ENCODE measurements at regions not wholly inside any gene's neighbourhood (a gene's known extent, or its start where the extent isn't known, plus 50 kb on each side); places are given as distances from the start of the nearest gene placed in this dataset.

DNA sequence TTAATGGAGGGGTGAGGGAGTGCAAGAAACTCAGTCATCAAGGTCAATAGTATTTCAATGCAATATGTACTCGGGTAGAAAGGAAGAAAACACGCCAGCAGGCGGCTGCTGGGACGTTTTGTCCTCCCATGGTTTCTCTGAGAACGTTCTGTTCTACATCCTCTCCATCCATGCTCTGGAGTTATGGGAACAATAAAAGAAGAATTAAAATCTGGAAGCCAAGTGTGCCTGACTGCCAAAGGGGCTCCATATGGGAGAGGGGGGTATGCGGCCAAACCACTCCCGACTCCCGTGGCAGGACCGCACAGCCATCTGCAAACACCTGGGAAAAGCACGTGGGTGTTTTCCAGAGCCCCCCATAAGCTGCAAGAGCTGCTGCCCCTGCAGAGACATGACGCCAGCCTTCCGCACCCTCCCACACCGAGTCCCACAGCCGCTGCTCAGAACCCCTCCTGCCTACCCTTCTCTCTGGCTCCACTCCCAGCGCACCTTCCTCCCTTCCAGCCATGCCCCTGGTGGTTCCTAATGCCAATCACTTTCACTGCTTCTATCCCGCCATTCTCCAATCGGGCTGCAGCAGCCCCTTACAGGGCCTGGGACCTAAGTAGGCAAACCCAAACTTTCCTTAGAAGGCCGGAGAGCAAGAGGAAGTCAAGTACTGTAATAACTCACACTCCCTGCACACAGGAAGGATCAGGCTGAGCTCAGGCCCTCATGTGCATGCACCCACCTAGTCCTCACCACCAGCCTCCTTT lies 241.6 kb downstream of the SYK start:
- no peak for DNase-seq

GRCh38 chr9:91043811-91044175 lies 242.2 kb downstream of the SYK start:
- DNase-seq, result no peak

DNA sequence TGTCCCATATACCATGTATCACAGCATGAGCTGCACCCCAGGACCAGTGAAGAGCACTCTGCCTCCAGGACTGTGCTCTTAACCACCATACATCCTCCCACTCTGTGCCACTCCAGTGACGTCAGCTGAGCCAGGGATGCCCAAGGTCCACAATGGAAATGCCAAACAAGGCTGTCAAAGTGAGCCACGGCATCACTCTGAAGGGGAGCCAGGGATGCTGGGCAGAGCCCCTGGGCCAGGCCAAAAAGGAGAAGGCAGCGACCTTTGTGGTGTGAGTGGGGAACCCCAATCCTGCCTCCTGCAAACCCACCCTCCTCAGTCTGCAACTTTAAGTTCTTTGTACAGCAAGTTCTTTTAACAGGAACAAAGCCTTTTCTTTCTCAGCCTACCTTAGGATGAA lies 242.7 kb downstream of the SYK start:
- DNase-seq, result no peak

GRCh38 chr9:91045041-91045440 lies 243.4 kb downstream of the SYK start:
- no peak for DNase-seq

DNA sequence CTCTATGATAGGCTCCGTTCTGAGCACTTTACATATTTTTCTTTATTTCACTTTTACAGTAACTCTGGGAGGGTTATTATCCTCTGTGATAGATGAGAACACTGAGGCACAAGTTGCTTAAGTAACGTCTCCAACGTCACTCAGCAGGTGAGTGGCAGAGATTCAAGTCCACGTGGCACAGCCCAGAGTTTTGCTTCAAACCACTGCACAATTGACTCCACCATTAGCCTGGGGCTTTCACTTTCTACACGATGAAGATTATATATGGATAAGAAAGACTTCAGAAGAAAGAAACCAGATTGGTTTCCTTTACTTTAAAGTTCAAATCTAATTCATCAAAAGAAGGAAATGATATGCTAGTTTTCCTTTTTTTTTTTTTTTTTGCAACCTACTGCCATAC lies 245.9 kb downstream of the SYK start:
- DNase-seq, result no peak

DNA sequence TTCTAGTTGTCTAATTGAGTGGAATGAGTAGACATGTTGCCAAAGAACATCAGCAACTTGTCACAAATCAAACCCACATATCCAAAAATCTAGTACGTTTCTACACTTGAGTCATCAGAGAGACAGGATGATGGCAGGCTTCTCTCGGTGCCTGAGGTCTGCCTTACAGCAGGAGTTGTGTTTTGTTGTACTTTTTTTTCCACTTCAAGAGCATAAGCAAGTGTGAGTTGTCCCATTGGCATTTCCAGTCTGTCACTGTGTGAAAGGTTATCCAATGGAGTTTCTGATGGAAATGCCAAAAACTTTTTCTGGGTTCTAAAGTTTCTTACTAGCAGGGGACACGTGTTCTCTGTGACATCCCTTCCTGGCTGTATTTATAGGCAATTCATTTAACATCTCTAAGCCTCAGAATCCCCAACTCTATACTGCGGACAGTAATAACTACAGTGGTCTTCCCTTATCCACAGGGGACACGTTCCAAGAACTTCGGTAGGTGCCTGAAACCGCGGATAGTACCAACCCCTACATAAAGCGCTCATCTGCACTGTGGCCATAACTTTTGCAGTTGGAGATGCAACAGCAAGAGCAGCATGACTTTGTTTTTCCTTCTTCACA lies 246.5 kb downstream of the SYK start:
- no peak for DNase-seq

DNA sequence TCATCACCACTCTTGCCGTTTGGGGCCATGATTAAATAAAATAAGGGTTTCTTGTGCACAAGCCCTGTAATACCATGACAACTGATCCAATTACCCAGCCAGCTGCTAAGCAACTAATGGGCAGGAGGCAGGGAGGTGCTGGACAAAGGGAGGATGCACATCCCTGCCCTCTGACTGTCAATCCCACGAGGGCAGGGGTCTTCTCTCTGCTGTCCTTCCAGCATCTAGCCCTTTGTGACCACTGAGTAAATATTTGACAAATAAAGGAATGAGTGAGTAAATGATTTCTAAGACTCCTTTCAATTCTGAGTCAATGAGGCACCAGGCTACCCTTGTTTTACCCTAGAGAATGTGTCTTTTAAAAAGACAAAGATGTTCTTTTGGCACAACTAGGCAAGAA lies 247.1 kb downstream of the SYK start:
- no peak for DNase-seq

- no peak for DNase-seq
These were observed 252.2 kb downstream of the SYK start for GRCh38 chr9:91053824-91054223.

DNA sequence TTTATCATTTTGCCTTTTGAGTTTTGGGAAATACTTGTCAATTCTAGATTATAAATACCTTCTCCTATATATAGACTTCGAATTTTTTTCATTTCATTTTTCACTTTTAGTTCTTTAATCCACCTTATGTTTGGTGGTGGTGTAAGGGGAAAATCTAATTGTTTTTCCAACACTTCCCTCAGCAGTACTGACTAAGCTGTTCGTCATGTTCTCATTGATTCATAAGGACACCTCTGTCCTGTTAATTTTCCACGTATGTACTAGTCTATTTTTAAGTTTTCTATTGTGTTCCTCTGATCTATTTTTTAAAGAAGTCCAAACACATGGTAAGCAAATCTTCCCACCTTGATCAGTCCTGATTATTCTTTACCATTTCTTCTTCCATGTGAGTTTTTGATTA lies 254.2 kb downstream of the SYK start:
- no peak for DNase-seq

DNA sequence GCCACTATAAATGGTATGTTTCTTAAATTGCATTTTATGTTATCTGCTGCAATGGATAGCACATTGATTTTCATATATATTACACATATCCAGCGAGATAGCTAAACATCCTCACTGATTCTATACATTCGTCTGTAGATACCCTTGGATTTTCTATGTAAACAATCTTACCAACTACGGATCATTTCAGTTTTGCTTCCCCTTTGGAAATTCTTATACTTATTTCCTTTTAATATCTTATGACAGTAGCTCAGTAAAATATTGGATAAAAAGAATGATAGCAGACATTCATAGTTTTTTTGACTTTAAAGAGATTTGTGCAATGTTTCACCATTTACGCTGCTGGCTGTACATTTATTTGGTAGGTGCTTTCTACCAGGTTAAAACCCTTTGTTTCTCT lies 254.9 kb downstream of the SYK start:
- DNase-seq, result no peak

- no peak for DNase-seq
These were observed 255.3 kb downstream of the SYK start for GRCh38 chr9:91056917-91057316.

GRCh38 chr9:91059713-91060112 lies 258.1 kb downstream of the SYK start:
- DNase-seq, result no peak

GRCh38 chr9:91060520-91061343 lies 259.1 kb downstream of the SYK start:
- no peak for DNase-seq

DNA sequence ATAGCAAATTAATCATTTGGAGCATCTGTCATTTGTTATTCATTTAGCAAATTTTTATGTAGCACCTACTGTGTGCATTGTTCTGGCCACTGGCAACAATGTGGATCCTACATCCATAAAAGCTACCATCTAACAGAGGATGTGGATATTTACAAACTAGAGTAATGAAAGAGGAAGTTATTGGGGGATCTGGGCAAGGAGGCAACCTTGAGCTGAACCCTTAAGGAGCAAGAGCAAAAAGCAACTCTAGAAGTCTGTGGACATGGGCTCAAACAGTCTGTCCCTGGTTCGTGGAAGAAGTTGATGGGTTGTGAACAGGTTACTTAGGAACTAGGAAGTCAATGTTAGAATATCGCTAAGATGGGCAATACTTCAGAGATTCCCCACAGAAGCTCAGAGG lies 259.9 kb downstream of the SYK start:
- DNase-seq, result no peak

GRCh38 chr9:91062281-91062680 lies 260.7 kb downstream of the SYK start:
- no peak for DNase-seq

GRCh38 chr9:91063471-91063870 lies 261.9 kb downstream of the SYK start:
- no peak for DNase-seq

GRCh38 chr9:91065231-91066041 lies 263.8 kb downstream of the SYK start:
- DNase-seq, result no peak

DNA sequence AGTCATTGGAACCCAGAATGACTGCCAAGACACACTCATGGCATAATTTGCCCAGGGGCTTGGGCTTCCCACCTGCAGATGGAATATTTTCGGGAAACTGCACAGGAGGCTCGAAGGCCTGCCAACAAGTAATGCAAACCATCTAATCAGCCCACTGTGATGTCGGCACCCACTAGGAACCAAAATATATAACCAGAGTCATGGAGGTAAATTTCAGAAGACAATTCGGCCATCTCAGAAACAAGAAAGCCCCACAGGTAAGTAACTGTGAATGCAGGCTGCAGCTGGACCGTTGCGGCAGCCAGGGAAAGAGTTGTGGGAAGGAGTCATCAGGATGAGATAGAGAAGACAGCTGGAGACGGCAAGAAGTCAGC lies 264.4 kb downstream of the SYK start:
- no peak for DNase-seq

GRCh38 chr9:91066856-91067255 lies 265.2 kb downstream of the SYK start:
- no peak for DNase-seq

GRCh38 chr9:91067306-91067860 lies 265.8 kb downstream of the SYK start:
- no peak for DNase-seq

- DNase-seq, result no peak
These were observed 269.8 kb downstream of the SYK start for GRCh38 chr9:91071184-91071990.
